Transverse colon (tissue), 4 donors: ENCODE measurements at regions not wholly inside any gene's neighbourhood (a gene's known extent, or its start where the extent isn't known, plus 50 kb on each side); places are given as distances from the start of the nearest gene placed in this dataset.

ENCODE experiments used
- CTCF ChIP-seq, 5 experiments: fragments of 200-600 bp in 3 of 5; fragments of 450-650 bp in 2 of 5; sonication (generic) in 3 of 5; IDR thresholded peaks; 1 replicate in 2 of 5; 2 replicates in 3 of 5; pipeline ENCODE4 v1.5.1; 2016 to 2017; ENCODE audit warnings: antibody characterized with exemption in 5 of 5, inconsistent platforms in 3 of 5, mild to moderate bottlenecking in 2 of 5, moderate library complexity in 1 of 5
- EP300 ChIP-seq: sonication (generic); formaldehyde crosslinking; IDR thresholded peaks from one replicate; pipeline ENCODE4 v1.6.1; 2017; ENCODE audit warnings: antibody characterized with exemption, low read depth
- POLR2A ChIP-seq: fragments of 450-650 bp; IDR thresholded peaks from one replicate; pipeline ENCODE4 v1.6.1; 2016; ENCODE audit warnings: antibody characterized with exemption, mild to moderate bottlenecking, moderate library complexity
- POLR2AphosphoS5 ChIP-seq, 3 donors: sonication (generic); formaldehyde crosslinking; IDR thresholded peaks; one replicate each; pipeline ENCODE4 v1.6.1; 2016; ENCODE audit warnings: antibody characterized with exemption in 3 of 3

- TF ChIP-seq CTCF (IDR thresholded peaks at IDR 0.05), result no peak
- TF ChIP-seq POLR2A, result no peak
- TF ChIP-seq EP300, result no peak
- TF ChIP-seq POLR2AphosphoS5 (IDR thresholded peaks at IDR 0.05), result no peak
These were observed 101.0 kb upstream of the NFIA start for GRCh38 chr1:60981357-60981756.
